NCI-H2107 (cell line): ENCODE measurements at regions not wholly inside any gene's neighbourhood (a gene's known extent, or its start where the extent isn't known, plus 50 kb on each side); places are given as distances from the start of the nearest gene placed in this dataset.
A peak's percentile ranks its signal among the peaks of the same experiment; 100 is the strongest.
"Not testable (repeated sequence)": the region's sequence is repeated elsewhere in the genome, so short reads cannot be mapped to it uniquely, and the experiment has no call there.

ENCODE experiments used
- DNase-seq: peaks from one replicate; lab custom pipeline; 2025; lab: John Stamatoyannopoulos, UW

GRCh38 chr7:35909870-35910357 is 109.1 kb downstream of the SEPTIN7 start:
- no peak for DNase-seq

- not testable (repeated sequence) for DNase-seq
These were observed 109.8 kb downstream of the SEPTIN7 start for GRCh38 chr7:35910621-35911020.

GRCh38 chr7:35913350-35913749 is 112.5 kb downstream of the SEPTIN7 start:
- not testable (repeated sequence) for DNase-seq

GRCh38 chr7:35914214-35914613 is 113.4 kb downstream of the SEPTIN7 start:
- DNase-seq = not testable (repeated sequence)

- not testable (repeated sequence) for DNase-seq
These were observed 114.5 kb downstream of the SEPTIN7 start for GRCh38 chr7:35915247-35915955.

- DNase-seq = not testable (repeated sequence)
These were observed 117.4 kb downstream of the SEPTIN7 start for GRCh38 chr7:35918217-35918616.

- peak; percentile 39 for DNase-seq
These were observed 118.8 kb downstream of the SEPTIN7 start for GRCh38 chr7:35919607-35920006.

GRCh38 chr7:35921338-35921737 is 120.5 kb downstream of the SEPTIN7 start:
- DNase-seq = not testable (repeated sequence)

- not testable (repeated sequence) for DNase-seq
These were observed 123.8 kb downstream of the SEPTIN7 start for GRCh38 chr7:35924668-35925067.

- DNase-seq = not testable (repeated sequence)
These were observed 126.1 kb downstream of the SEPTIN7 start for GRCh38 chr7:35926966-35927365.

GRCh38 chr7:35931134-35931533 is 130.3 kb downstream of the SEPTIN7 start:
- DNase-seq = not testable (repeated sequence)

- DNase-seq = not testable (repeated sequence)
These were observed 130.7 kb downstream of the SEPTIN7 start for GRCh38 chr7:35931551-35931950.

- DNase-seq = not testable (repeated sequence)
These were observed 139.8 kb downstream of the SEPTIN7 start for GRCh38 chr7:35940695-35941094.

GRCh38 chr7:35945621-35946020 is 144.8 kb downstream of the SEPTIN7 start:
- not testable (repeated sequence) for DNase-seq

- peak; percentile 17 for DNase-seq
These were observed 154.9 kb downstream of the SEPTIN7 start for GRCh38 chr7:35955735-35956134.

- not testable (repeated sequence) for DNase-seq
These were observed 156.1 kb downstream of the SEPTIN7 start for GRCh38 chr7:35956988-35957387.

GRCh38 chr7:35961260-35961659 is 160.4 kb downstream of the SEPTIN7 start:
- not testable (repeated sequence) for DNase-seq

- not testable (repeated sequence) for DNase-seq
These were observed 161.8 kb downstream of the SEPTIN7 start for GRCh38 chr7:35962607-35963006.

GRCh38 chr7:35967366-35968139 is 166.7 kb downstream of the SEPTIN7 start:
- no peak for DNase-seq

GRCh38 chr7:35968140-35968940 is 167.5 kb downstream of the SEPTIN7 start:
- no peak for DNase-seq

- DNase-seq = no peak
These were observed 168.2 kb downstream of the SEPTIN7 start for GRCh38 chr7:35969066-35969465.

- DNase-seq = no peak
These were observed 169.6 kb downstream of the SEPTIN7 start for GRCh38 chr7:35970458-35970857.
